ENCODE measurements at regions not wholly inside any gene's neighbourhood (a gene's known extent, or its start where the extent isn't known, plus 50 kb on each side); places are given as distances from the start of the nearest gene placed in this dataset.

DNA sequence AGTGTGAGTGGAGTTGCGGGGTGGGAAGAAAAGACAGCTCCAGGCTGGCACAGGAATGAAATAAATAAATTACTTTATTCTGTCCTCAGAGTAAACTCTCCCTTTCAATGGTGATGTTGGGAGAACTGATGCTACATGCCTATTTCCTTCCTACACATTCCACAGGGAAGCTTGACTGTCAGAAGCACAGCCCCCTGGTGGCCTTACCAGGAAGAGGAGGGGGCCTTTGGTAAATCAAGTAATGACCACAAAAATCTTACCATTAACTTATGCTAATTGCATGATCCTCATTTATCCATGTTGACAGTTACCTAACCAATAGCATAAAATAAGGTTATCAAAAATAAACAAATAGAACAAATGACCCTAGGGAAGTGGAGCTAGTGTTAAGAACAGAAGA is 605.0 kb upstream of the PKN2 start:
- H4K20me1 ChIP-seq (ENCODE audit: insufficient read depth, low read depth, low read length): no peaks in the 10 kb centered on the region
- H2AFZ ChIP-seq (ENCODE audit: low read length): no peak overlapping the region
- no peaks in the 10 kb centered on the region for H3K9me2 ChIP-seq (replicated peaks; ENCODE audit: insufficient read depth, low read length)
- H3K4me1 ChIP-seq (ENCODE audit: low read length): no peaks in the 10 kb centered on the region
- no peaks in the 10 kb centered on the region for H3K9me3 ChIP-seq (ENCODE audit: low read length)
- H3K36me3 ChIP-seq (ENCODE audit: insufficient read depth, low read length): no peaks in the 10 kb centered on the region
- no peaks in the 10 kb centered on the region for H3K27me3 ChIP-seq (ENCODE audit: low read length)
- no peak overlapping the region for H3K4me3 ChIP-seq (ENCODE audit: low read length)
- no peak overlapping the region for H3K4me2 ChIP-seq (ENCODE audit: low read depth, low read length, poor library complexity, severe bottlenecking)
- no peak overlapping the region for H3K27ac ChIP-seq (ENCODE audit: low read length)
- DNase-seq: no peak
- H3K79me2 ChIP-seq (ENCODE audit: low read length): no peaks in the 10 kb centered on the region
- no peak overlapping the region for H3K9ac ChIP-seq (ENCODE audit: low read length)

DNA sequence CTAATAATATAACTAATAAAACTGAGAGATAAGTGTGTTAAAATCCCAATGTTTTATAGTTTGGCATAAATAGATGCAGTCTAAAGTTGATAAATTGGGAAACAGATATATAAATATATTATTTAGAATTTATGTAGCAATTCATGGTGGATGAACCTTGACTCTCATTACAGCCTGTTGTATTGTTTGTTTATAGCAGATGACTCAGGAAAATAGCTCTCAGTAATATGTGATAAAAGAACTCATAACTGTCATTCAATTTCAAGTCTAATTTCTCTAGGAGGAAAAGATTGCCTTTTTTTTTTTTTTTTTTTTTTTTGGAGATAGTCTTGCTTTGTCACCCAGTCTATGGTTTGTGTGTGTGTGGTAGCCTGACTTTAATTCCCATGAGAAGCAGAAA is 603.2 kb upstream of the PKN2 start:
- DNase-seq: no peak
- no peak overlapping the region for H3K4me2 ChIP-seq (ENCODE audit: low read depth, low read length, poor library complexity, severe bottlenecking)

DNA sequence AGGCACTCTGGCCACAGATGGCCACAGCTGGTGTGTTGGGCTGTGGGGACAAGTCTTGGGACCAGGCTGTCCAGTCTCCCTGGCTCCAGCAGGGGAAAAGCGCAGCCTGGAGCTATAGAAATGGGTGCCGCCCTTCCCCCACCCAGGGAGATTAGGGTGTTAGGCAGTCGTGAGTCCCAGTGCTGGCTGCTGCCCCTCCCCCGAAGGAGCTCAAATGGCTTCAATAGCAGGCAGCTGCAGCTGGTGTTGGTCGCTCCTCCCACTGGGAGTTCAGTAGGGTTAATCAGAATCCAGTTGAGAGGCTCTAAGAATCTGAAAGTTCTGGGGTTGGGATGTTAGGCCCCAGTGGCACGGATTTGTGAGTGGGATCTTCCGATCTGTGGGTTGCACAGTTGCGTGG is 595.6 kb upstream of the PKN2 start:
- H3K9me3 ChIP-seq (ENCODE audit: low read length): no peaks in the 10 kb centered on the region
- no peak overlapping the region for H3K27ac ChIP-seq (ENCODE audit: low read length)
- H2AFZ ChIP-seq (ENCODE audit: low read length): no peak overlapping the region
- H3K4me1 ChIP-seq (ENCODE audit: low read length): no peaks in the 10 kb centered on the region
- no peak for DNase-seq
- H3K4me3 ChIP-seq (ENCODE audit: low read length): no peak overlapping the region
- H3K9ac ChIP-seq (ENCODE audit: low read length): no peak overlapping the region
- H3K36me3 ChIP-seq (ENCODE audit: insufficient read depth, low read length): no peaks in the 10 kb centered on the region
- no peaks in the 10 kb centered on the region for H3K79me2 ChIP-seq (ENCODE audit: low read length)
- H3K27me3 ChIP-seq (ENCODE audit: low read length): no peaks in the 10 kb centered on the region
- H4K20me1 ChIP-seq (ENCODE audit: insufficient read depth, low read depth, low read length): no peaks in the 10 kb centered on the region
- no peaks in the 10 kb centered on the region for H3K9me2 ChIP-seq (replicated peaks; ENCODE audit: insufficient read depth, low read length)
- no peak overlapping the region for H3K4me2 ChIP-seq (ENCODE audit: low read depth, low read length, poor library complexity, severe bottlenecking)

More for the DNA sequence above, 603.2 kb upstream of the PKN2 start:
- Histone ChIP-seq H3K27me3 (ENCODE audit: low read length) (no peaks in the 10 kb centered on the region), H3K9me3 (ENCODE audit: low read length) (no peaks in the 10 kb centered on the region), H3K9me2 (replicated peaks; ENCODE audit: insufficient read depth, low read length) (no peaks in the 10 kb centered on the region), H3K4me3 (ENCODE audit: low read length) (no peak overlapping the region), H2AFZ (ENCODE audit: low read length) (no peak overlapping the region), H3K4me1 (ENCODE audit: low read length) (no peaks in the 10 kb centered on the region), H3K27ac (ENCODE audit: low read length) (no peak overlapping the region), H4K20me1 (ENCODE audit: insufficient read depth, low read depth, low read length) (no peaks in the 10 kb centered on the region), H3K9ac (ENCODE audit: low read length) (no peak overlapping the region), H3K79me2 (ENCODE audit: low read length) (no peaks in the 10 kb centered on the region), H3K36me3 (ENCODE audit: insufficient read depth, low read length) (no peaks in the 10 kb centered on the region)

DNA sequence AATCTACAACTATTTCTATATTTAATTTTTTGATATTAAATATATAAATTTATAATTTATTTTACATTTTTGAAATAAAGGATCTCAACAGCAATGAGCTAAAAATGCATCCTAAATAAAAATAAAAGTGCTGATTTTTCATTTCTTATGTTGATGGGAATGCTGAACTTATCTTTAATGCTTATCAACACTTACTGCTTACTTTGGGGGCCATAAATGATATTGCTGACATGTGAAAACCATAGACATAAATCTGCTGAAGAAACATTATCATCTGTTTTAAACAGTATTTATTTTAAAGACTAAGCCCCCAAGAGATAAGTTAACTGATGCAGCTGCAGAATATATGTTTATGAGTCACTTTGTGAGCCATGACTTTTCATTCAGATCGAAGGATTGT is 594.1 kb upstream of the PKN2 start:
- no peak for DNase-seq
- H3K27me3 ChIP-seq (ENCODE audit: low read length): no peaks in the 10 kb centered on the region
- H3K9me2 ChIP-seq (replicated peaks; ENCODE audit: insufficient read depth, low read length): no peaks in the 10 kb centered on the region
- no peak overlapping the region for H3K9ac ChIP-seq (ENCODE audit: low read length)
- H3K36me3 ChIP-seq (ENCODE audit: insufficient read depth, low read length): no peaks in the 10 kb centered on the region
- H2AFZ ChIP-seq (ENCODE audit: low read length): no peak overlapping the region
- H3K27ac ChIP-seq (ENCODE audit: low read length): no peak overlapping the region
- no peaks in the 10 kb centered on the region for H3K4me1 ChIP-seq (ENCODE audit: low read length)
- H3K9me3 ChIP-seq (ENCODE audit: low read length): no peaks in the 10 kb centered on the region
- H3K79me2 ChIP-seq (ENCODE audit: low read length): no peaks in the 10 kb centered on the region
- no peak overlapping the region for H3K4me2 ChIP-seq (ENCODE audit: low read depth, low read length, poor library complexity, severe bottlenecking)
- no peak overlapping the region for H3K4me3 ChIP-seq (ENCODE audit: low read length)
- no peaks in the 10 kb centered on the region for H4K20me1 ChIP-seq (ENCODE audit: insufficient read depth, low read depth, low read length)

DNA sequence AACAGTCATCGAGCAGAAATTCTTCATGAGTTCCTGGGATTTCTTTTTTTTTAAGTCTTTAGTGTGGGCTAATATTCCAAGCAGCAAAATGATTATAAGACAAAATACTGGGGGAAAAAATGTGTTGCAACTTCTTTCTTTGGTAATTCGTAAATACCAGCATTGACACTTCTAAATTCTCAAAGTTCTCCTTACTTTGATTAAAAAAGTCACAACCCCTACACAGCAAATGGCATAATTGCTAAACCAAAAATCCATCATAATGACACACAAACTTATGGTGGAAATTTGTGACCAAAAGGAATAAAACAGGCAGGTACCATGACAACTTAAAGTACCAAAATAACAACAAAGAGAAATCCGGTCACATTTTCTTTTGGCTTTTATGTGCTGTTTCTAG is 585.2 kb upstream of the PKN2 start:
- Histone ChIP-seq H3K79me2 (ENCODE audit: low read length) (no peaks in the 10 kb centered on the region), H3K4me3 (ENCODE audit: low read length) (no peak overlapping the region), H3K36me3 (ENCODE audit: insufficient read depth, low read length) (no peaks in the 10 kb centered on the region), H4K20me1 (ENCODE audit: insufficient read depth, low read depth, low read length) (no peaks in the 10 kb centered on the region), H3K9me2 (replicated peaks; ENCODE audit: insufficient read depth, low read length) (no peaks in the 10 kb centered on the region), H3K4me1 (ENCODE audit: low read length) (no peaks in the 10 kb centered on the region), H3K4me2 (ENCODE audit: low read depth, low read length, poor library complexity, severe bottlenecking) (no peak overlapping the region), H3K9ac (ENCODE audit: low read length) (no peak overlapping the region), H3K27me3 (ENCODE audit: low read length) (no peaks in the 10 kb centered on the region), H3K9me3 (ENCODE audit: low read length) (no peaks in the 10 kb centered on the region), H2AFZ (ENCODE audit: low read length) (no peak overlapping the region), H3K27ac (ENCODE audit: low read length) (no peak overlapping the region)
- DNase-seq: no peak

DNA sequence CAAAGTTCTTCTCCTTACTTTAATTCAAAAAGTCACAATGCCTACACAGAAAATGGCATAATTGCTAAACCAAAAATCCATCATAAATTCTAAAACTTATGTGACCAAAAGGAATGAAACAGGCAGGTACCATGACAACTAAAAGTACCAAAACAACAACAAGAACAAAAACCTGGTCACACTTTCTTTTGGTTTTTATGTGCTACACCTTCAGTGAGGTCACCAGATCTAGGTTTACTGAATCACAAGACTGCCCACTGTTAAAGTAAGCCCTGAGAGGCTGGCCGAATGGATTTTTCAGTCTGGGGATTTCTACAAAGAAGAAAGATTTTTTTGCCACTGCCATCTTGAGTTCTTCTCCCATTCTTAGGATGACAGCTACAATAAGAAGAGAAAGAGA is 583.0 kb upstream of the PKN2 start:
- Histone ChIP-seq H2AFZ (ENCODE audit: low read length) (no peak overlapping the region), H3K27me3 (ENCODE audit: low read length) (no peaks in the 10 kb centered on the region), H3K9me2 (replicated peaks; ENCODE audit: insufficient read depth, low read length) (no peaks in the 10 kb centered on the region), H3K27ac (ENCODE audit: low read length) (no peak overlapping the region), H3K9me3 (ENCODE audit: low read length) (no peaks in the 10 kb centered on the region), H3K79me2 (ENCODE audit: low read length) (no peaks in the 10 kb centered on the region), H3K9ac (ENCODE audit: low read length) (no peak overlapping the region), H3K4me1 (ENCODE audit: low read length) (no peaks in the 10 kb centered on the region), H3K4me3 (ENCODE audit: low read length) (no peak overlapping the region), H4K20me1 (ENCODE audit: insufficient read depth, low read depth, low read length) (no peaks in the 10 kb centered on the region), H3K36me3 (ENCODE audit: insufficient read depth, low read length) (no peaks in the 10 kb centered on the region), H3K4me2 (ENCODE audit: low read depth, low read length, poor library complexity, severe bottlenecking) (no peak overlapping the region)
- DNase-seq: no peak

DNA sequence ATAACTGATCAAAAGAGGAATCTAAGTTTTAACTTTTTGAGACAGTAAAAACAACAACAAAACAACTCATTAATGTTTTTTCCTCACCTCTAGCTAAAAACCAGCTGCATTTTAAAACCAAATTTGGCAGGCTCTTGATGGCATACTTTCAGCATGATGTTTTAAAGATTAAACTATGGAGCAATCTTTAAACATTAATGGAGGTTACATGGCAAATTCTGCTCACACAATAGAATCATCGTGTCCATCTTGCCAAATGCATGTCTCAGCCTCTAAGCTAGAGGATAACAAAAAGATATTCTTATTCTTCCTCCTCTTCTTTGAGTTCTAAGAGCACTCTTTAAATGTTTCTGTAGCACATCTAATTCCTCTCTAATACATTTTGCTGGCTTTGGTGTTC is 579.8 kb upstream of the PKN2 start:
- H3K27ac ChIP-seq (ENCODE audit: low read length): no peak overlapping the region
- no peaks in the 10 kb centered on the region for H3K9me2 ChIP-seq (replicated peaks; ENCODE audit: insufficient read depth, low read length)
- H2AFZ ChIP-seq (ENCODE audit: low read length): no peak overlapping the region
- no peak overlapping the region for H3K4me3 ChIP-seq (ENCODE audit: low read length)
- H3K4me1 ChIP-seq (ENCODE audit: low read length): no peaks in the 10 kb centered on the region
- no peak for DNase-seq
- no peak overlapping the region for H3K4me2 ChIP-seq (ENCODE audit: low read depth, low read length, poor library complexity, severe bottlenecking)
- H3K36me3 ChIP-seq (ENCODE audit: insufficient read depth, low read length): no peaks in the 10 kb centered on the region
- no peaks in the 10 kb centered on the region for H3K27me3 ChIP-seq (ENCODE audit: low read length)
- H3K9me3 ChIP-seq (ENCODE audit: low read length): no peaks in the 10 kb centered on the region
- H3K79me2 ChIP-seq (ENCODE audit: low read length): no peaks in the 10 kb centered on the region
- H4K20me1 ChIP-seq (ENCODE audit: insufficient read depth, low read depth, low read length): no peaks in the 10 kb centered on the region
- no peak overlapping the region for H3K9ac ChIP-seq (ENCODE audit: low read length)

DNA sequence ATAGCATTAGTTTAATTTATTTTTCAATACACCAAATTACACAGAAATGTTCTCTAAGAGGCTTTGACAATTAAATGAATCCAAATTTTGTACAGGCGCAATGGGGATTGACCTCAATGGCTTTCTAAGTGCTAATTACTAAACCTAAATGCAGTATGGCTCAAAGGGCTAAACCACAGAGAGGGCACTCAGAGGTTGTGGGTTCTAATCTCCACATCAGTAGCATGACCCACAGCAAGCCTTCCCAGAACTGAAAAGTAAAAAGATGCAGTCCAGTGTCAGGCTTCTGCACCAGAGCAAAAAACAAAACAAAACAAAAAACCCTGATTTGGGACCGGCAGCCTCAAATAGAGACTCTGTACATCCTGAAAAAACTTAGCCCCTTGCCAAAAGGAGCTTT is 579.2 kb upstream of the PKN2 start:
- Histone ChIP-seq H3K27me3 (ENCODE audit: low read length) (no peaks in the 10 kb centered on the region), H2AFZ (ENCODE audit: low read length) (no peak overlapping the region), H4K20me1 (ENCODE audit: insufficient read depth, low read depth, low read length) (no peaks in the 10 kb centered on the region), H3K9ac (ENCODE audit: low read length) (no peak overlapping the region), H3K4me1 (ENCODE audit: low read length) (no peaks in the 10 kb centered on the region), H3K27ac (ENCODE audit: low read length) (no peak overlapping the region), H3K36me3 (ENCODE audit: insufficient read depth, low read length) (no peaks in the 10 kb centered on the region), H3K9me2 (replicated peaks; ENCODE audit: insufficient read depth, low read length) (no peaks in the 10 kb centered on the region), H3K4me3 (ENCODE audit: low read length) (no peak overlapping the region), H3K79me2 (ENCODE audit: low read length) (no peaks in the 10 kb centered on the region), H3K4me2 (ENCODE audit: low read depth, low read length, poor library complexity, severe bottlenecking) (no peak overlapping the region), H3K9me3 (ENCODE audit: low read length) (no peaks in the 10 kb centered on the region)
- no peak for DNase-seq

DNA sequence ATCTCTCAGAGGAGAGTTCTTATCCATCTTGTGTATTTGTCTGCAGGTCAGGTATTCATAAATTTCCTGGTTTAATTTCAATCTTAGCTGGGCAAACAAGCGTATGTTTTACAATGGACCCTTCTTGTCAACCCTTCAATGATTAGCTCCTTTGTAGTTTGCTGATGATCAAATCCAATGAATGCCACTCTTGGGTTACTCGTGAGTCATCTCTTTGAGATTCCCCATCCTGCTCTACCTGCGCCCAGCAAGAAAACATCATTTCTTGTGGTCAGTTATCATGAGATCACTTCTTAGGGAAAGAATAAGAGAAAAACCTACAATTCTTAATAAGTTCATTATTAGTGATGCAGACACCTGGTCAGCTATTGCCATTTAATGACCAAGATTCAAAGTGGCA is 572.3 kb upstream of the PKN2 start:
- no peak overlapping the region for H3K9ac ChIP-seq (ENCODE audit: low read length)
- no peaks in the 10 kb centered on the region for H3K36me3 ChIP-seq (ENCODE audit: insufficient read depth, low read length)
- H3K27me3 ChIP-seq (ENCODE audit: low read length): no peaks in the 10 kb centered on the region
- H3K27ac ChIP-seq (ENCODE audit: low read length): no peak overlapping the region
- no peak for DNase-seq
- no peak overlapping the region for H2AFZ ChIP-seq (ENCODE audit: low read length)
- no peak overlapping the region for H3K4me3 ChIP-seq (ENCODE audit: low read length)
- no peaks in the 10 kb centered on the region for H3K9me3 ChIP-seq (ENCODE audit: low read length)
- no peak overlapping the region for H3K4me2 ChIP-seq (ENCODE audit: low read depth, low read length, poor library complexity, severe bottlenecking)
- H4K20me1 ChIP-seq (ENCODE audit: insufficient read depth, low read depth, low read length): no peaks in the 10 kb centered on the region
- no peaks in the 10 kb centered on the region for H3K4me1 ChIP-seq (ENCODE audit: low read length)
- H3K79me2 ChIP-seq (ENCODE audit: low read length): no peaks in the 10 kb centered on the region
- no peaks in the 10 kb centered on the region for H3K9me2 ChIP-seq (replicated peaks; ENCODE audit: insufficient read depth, low read length)
